Heart right ventricle (tissue), 16 donors: ENCODE measurements at regions not wholly inside any gene's neighbourhood (a gene's known extent, or its start where the extent isn't known, plus 50 kb on each side); places are given as distances from the start of the nearest gene placed in this dataset.

Experiments
- ATAC-seq, 8 donors: fragments of 200-7000 bp; cut with Tn5 transposase; one replicate each; pipeline ENCODE4 v1.9.1; 2020; ENCODE audit warnings: mild to moderate bottlenecking in 8 of 8, moderate library complexity in 8 of 8, moderate number of reproducible peaks in 1 of 8
- DNase-seq, 2 donors: peaks; one replicate each; pipeline ENCODE4 v3.0.0-alpha.2; 2020
- H3K27ac ChIP-seq, 10 donors: fragments of 200-600 bp; sonication (generic) in 2 of 10; one replicate each; pipeline versions ENCODE4 v1.5.0 to v1.8.0; 2020 to 2022; ENCODE audit warnings: mild to moderate bottlenecking in 3 of 10
- H3K27me3 ChIP-seq, 7 donors: fragments of 200-600 bp; one replicate each; pipeline ENCODE4 v1.8.0; 2021 to 2022; ENCODE audit warnings: mild to moderate bottlenecking in 2 of 7
- H3K36me3 ChIP-seq, 9 donors: fragments of 200-600 bp; sonication (generic) in 1 of 9; one replicate each; pipeline versions ENCODE4 v1.5.0 to v1.8.0; 2020 to 2022; ENCODE audit warnings: mild to moderate bottlenecking in 2 of 9
- H3K4me1 ChIP-seq, 9 donors: fragments of 200-600 bp; sonication (generic) in 1 of 9; one replicate each; pipeline versions ENCODE4 v1.5.0 to v1.8.0; 2020 to 2022; ENCODE audit warnings: mild to moderate bottlenecking in 4 of 9
- H3K4me3 ChIP-seq, 10 donors: fragments of 200-600 bp; sonication (generic) in 2 of 10; one replicate each; pipeline versions ENCODE4 v1.5.0 to v1.8.0; 2020 to 2022; ENCODE audit warnings: mild to moderate bottlenecking in 7 of 10, moderate library complexity in 2 of 10
- H3K9me3 ChIP-seq, 11 donors: fragments of 200-600 bp in 10 of 11; sonication (generic) in 2 of 11; one replicate each; pipeline versions ENCODE4 v1.5.0 to v1.8.0; 2013 to 2022; ENCODE audit warnings: mild to moderate bottlenecking in 2 of 11, control low read depth in 1 of 11, moderate library complexity in 1 of 11
- CTCF ChIP-seq, 9 donors: fragments of 200-600 bp; sonication (generic) in 2 of 9; IDR thresholded peaks; one replicate each; pipeline versions ENCODE4 v1.5.0 to v1.8.0; 2021 to 2022; ENCODE audit warnings: antibody characterized with exemption in 9 of 9, mild to moderate bottlenecking in 5 of 9, moderate library complexity in 1 of 9
- WGBS, 2 donors: extraction: QIAGEN DNeasy Blood & Tissue Kit; methylation state at CpG; one replicate each; pipeline ENCODE4 v1.1.7; 2013; ENCODE audit warnings: inconsistent platforms in 1 of 2; 5-methylcytosine and 5-hydroxymethylcytosine counted together
- intact Hi-C, 10 donors: fragments of 100-400 bp; cut with DNase I; formaldehyde crosslinking; loops; one replicate each; pipeline versions ENCODE4 v1.11.1 to v1.14.2; 2022
- donor health status: Arrhythmogenic right ventricular cardiomyopathy.
- donor health status: ischemic (EF 13 %, LVEDD 7.1; RV severe dilation, severe dysfunction).
- donor health status: healthy with polysubstance abuse.
- donor health status: DM: no; HTN: yes; CAD: no.
- donor health status: DM: no; HTN: no; CAD: no.
- donor health status: ischemic (EF 25% LVEDD 6.9; RV normal size, moderate dysfunction).
- donor health status: ischemic (EF 25% LVEDD 5.7; RV mildly dilated, moderate dysfunction).
- donor health status: healthy.
- donor health status: DM: yes; HTN: yes; CAD: no.
- donor health status: Ischemic cardiomyopathy.
- donor health status: ischemic (EF 35%, LVEDD 5.7; RV mildly dilated, moderate dysfunction).
- donor health status: nonischemic (EF 11% LVEDD 7.7; RV severe dilation, severe dysfunction).
- donor health status: DM: yes; HTN: yes; CAD: no.
- donor health status: PGD.
- donor health status: ischemic (EF 29% LVEDD 5.4; RV normal size, mild dysfunction).
- donor health status: nonischemic (EF 23%, LVEDD 6.1; RV moderate dilation, normal function).

GRCh38 chr2:222108957-222109585 is 189.7 kb downstream of the PAX3 start:
- Histone ChIP-seq H3K4me1 (no peaks in the 10 kb centered on the region), H3K4me3 (no peak overlapping the region), H3K27me3 (peaks cover 0 to 17% (median 0%) of the 10 kb centered on the region in 7 donors), H3K27ac (no peak overlapping the region), H3K9me3 (no peaks in the 10 kb centered on the region), H3K36me3 (no peaks in the 10 kb centered on the region)
- no peak for DNase-seq
- intact Hi-C loops, result no loop called here
- WGBS, 2 donors, result 76 to 80% methylated on average over 4 of the region's 4 CpGs
- no peak for TF ChIP-seq CTCF (IDR thresholded peaks at IDR 0.05)
- ATAC-seq, result no peak

DNA sequence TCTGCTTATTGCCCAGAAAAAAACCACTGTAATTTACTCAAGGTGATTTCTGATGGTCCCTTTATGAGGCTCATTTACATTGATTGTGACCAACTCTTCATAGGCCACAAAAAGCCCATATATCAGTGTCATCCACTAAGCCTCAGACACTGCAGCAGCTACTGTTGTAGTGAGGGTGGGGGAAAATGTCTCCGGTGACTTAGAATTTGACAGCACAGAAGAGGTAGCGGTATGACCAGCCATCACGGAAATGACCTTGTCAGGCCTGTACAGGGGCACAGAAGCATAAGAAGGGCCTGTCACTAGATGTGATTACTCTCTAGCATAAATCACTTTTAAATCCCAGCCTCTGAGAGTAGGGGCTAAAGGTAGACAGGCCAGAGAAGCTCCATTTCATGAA is 190.3 kb downstream of the PAX3 start:
- H3K4me3 ChIP-seq, result no peak overlapping the region
- no peak for ATAC-seq
- no peak overlapping the region for H3K27ac ChIP-seq
- no peaks in the 10 kb centered on the region for H3K36me3 ChIP-seq
- no peaks in the 10 kb centered on the region for H3K9me3 ChIP-seq
- intact Hi-C loops, result no loop called here
- 56 to 85% methylated on average over 3 of the region's 3 CpGs for WGBS, 2 donors
- no peak for TF ChIP-seq CTCF (IDR thresholded peaks at IDR 0.05)
- no peak for DNase-seq
- H3K4me1 ChIP-seq, result no peaks in the 10 kb centered on the region
- H3K27me3 ChIP-seq, result peaks cover 0 to 17% (median 0%) of the 10 kb centered on the region in 7 donors

- 93 to 100% methylated on average over 1 of the region's 1 CpG for WGBS, 2 donors
- H3K4me3 ChIP-seq, result no peak overlapping the region
- no peak for TF ChIP-seq CTCF (IDR thresholded peaks at IDR 0.05)
- peaks cover 0 to 39% (median under 1%) of the 10 kb centered on the region in 7 donors for H3K27me3 ChIP-seq
- H3K27ac ChIP-seq, result no peak overlapping the region
- intact Hi-C loops, result no loop called here
- DNase-seq (no peak), ATAC-seq (no peak)
- no peaks in the 10 kb centered on the region for H3K4me1 ChIP-seq
- no peaks in the 10 kb centered on the region for H3K36me3 ChIP-seq
- H3K9me3 ChIP-seq, result no peaks in the 10 kb centered on the region
Measured at GRCh38 chr2:222105046-222105445, 193.8 kb downstream of the PAX3 start.

DNA sequence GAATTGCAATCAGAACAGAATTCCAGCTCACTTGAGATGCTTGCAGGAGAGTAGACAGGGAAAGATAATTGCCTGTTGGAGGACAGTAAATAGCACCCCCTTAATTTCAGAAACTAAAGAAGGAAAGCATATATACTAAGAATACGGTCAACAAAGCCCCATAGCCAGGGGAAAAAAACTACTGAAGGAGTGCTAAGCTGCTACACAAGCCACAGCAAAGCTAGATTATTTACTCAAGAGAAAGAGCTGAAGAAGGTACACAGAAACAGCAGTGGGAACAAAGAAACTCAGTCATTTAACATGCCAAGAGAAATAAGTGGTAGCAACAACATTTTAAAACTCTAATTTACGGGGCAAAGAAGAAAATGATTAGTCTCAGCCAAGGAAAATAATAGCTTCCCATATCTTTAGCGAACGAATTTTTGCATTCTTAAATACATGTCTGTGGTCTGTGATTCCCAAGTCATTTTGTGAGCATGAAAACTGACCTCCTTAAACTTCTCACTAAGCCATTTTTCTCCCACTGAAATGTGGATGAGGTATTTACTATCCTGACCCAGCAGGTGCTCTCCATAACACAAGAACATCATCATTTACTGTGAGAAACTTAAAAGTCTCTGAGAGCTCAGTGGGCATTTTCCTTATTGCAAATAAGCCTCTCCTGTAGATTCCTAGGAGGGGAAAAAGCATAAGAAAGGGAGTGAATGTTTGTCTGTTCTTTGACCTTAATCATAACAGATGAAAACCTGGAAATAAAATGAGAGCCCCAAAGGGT is 196.0 kb downstream of the PAX3 start:
- WGBS, 2 donors, result 35 to 42% methylated on average over 4 of the region's 4 CpGs
- Histone ChIP-seq H3K27me3 (peaks cover 0 to 46% (median 14%) of the 10 kb centered on the region in 7 donors), H3K36me3 (no peaks in the 10 kb centered on the region), H3K27ac (no peak overlapping the region), H3K4me3 (no peak overlapping the region), H3K4me1 (no peaks in the 10 kb centered on the region), H3K9me3 (no peaks in the 10 kb centered on the region)
- DNase-seq (no peak), ATAC-seq (no peak)
- no peak for TF ChIP-seq CTCF (IDR thresholded peaks at IDR 0.05)
- intact Hi-C loops, result no loop called here
